B cell (primary cell): ENCODE measurements at regions not wholly inside any gene's neighbourhood (a gene's known extent, or its start where the extent isn't known, plus 50 kb on each side); places are given as distances from the start of the nearest gene placed in this dataset.

Source experiments
- EZH2 ChIP-seq: IDR thresholded peaks from 2 replicates; pipeline ENCODE4 v1.6.1; 2012; ENCODE audit warnings: borderline replicate concordance, low read depth, mild to moderate bottlenecking, moderate library complexity, low read length; ENCODE audit not compliant: insufficient read depth, poor library complexity, severe bottlenecking
- TF ChIP-seq, protein P1 (sequence below): fragments of 200-600 bp; IDR thresholded peaks from one replicate; pipeline ENCODE4 v1.8.0; 2022; ENCODE audit warnings: antibody characterized with exemption, mild to moderate bottlenecking

DNA sequence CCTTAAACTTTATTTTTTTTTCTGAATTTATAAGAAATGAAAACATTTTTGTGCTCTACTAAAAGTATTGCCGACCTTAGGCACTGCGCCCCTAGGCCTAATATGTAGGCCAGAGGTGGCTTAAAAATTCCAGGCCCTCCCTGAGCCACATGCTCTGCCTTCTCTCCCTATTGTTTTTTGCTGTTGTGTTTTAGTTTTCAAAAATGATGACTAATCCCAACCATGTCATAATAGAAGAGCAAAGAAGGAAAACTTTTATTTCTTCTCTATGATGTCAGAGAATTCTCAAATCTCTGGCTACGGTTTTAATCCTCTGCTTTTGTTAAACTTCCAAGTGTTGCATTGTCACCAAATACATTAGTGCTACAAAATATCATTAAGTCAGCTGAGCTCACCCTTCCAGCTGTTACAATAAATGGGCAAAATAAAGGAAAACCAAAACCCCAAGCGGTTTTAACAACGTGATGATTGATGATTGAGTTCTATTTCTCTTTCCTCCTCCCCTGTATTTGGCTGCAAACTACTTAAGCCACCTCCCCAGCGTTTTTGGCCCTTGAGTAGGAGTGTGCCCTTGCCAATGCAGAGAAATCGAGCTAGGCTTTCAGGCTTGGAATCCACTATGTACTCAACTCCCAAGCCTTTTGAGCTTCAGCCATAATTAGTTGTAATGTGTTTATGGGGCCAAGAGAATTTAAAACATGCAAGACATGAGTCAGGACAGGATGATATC lies 163.5 kb upstream of the POU3F3 start:
- TF ChIP-seq, protein P1, sequence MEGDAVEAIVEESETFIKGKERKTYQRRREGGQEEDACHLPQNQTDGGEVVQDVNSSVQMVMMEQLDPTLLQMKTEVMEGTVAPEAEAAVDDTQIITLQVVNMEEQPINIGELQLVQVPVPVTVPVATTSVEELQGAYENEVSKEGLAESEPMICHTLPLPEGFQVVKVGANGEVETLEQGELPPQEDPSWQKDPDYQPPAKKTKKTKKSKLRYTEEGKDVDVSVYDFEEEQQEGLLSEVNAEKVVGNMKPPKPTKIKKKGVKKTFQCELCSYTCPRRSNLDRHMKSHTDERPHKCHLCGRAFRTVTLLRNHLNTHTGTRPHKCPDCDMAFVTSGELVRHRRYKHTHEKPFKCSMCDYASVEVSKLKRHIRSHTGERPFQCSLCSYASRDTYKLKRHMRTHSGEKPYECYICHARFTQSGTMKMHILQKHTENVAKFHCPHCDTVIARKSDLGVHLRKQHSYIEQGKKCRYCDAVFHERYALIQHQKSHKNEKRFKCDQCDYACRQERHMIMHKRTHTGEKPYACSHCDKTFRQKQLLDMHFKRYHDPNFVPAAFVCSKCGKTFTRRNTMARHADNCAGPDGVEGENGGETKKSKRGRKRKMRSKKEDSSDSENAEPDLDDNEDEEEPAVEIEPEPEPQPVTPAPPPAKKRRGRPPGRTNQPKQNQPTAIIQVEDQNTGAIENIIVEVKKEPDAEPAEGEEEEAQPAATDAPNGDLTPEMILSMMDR: no peak
- TF ChIP-seq EZH2: no peak
